ENCODE measurements at regions not wholly inside any gene's neighbourhood (a gene's known extent, or its start where the extent isn't known, plus 50 kb on each side); places are given as distances from the start of the nearest gene placed in this dataset.

DNA sequence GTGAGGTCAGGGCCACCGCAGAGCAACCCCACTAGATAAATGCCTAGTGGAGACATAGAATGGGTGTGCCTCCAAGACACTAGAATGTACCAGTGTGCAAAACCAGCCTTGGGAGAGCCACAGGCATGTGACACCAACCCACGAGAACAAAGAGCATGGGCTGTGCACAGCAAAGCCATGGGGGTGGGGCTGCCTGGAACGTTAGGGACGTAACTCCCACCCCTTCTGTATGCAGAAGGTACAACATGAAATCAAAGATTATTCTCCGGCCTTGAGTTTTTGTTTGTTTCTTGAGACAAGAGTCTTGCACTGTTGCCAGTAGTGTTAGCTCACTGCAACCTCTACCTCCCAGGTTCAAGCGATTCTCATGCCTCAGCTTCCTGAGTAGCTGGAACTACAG, 99.5 kb downstream of the MID1IP1 start:
- no peak for TF ChIP-seq POLR2A (IDR thresholded peaks at IDR 0.05)
- TF ChIP-seq, protein P1, sequence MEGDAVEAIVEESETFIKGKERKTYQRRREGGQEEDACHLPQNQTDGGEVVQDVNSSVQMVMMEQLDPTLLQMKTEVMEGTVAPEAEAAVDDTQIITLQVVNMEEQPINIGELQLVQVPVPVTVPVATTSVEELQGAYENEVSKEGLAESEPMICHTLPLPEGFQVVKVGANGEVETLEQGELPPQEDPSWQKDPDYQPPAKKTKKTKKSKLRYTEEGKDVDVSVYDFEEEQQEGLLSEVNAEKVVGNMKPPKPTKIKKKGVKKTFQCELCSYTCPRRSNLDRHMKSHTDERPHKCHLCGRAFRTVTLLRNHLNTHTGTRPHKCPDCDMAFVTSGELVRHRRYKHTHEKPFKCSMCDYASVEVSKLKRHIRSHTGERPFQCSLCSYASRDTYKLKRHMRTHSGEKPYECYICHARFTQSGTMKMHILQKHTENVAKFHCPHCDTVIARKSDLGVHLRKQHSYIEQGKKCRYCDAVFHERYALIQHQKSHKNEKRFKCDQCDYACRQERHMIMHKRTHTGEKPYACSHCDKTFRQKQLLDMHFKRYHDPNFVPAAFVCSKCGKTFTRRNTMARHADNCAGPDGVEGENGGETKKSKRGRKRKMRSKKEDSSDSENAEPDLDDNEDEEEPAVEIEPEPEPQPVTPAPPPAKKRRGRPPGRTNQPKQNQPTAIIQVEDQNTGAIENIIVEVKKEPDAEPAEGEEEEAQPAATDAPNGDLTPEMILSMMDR (IDR thresholded peaks at IDR 0.05) = no peak
